NCI-H82 treated with DMSO at 0.1 percent for 48 hours (cell line): ENCODE measurements at regions not wholly inside any gene's neighbourhood (a gene's known extent, or its start where the extent isn't known, plus 50 kb on each side); places are given as distances from the start of the nearest gene placed in this dataset.
"Not testable (repeated sequence)": the region's sequence is repeated elsewhere in the genome, so short reads cannot be mapped to it uniquely, and the experiment has no call there.

Experiments
- DNase-seq: peaks from one replicate; lab custom pipeline; 2025; ENCODE audit not compliant: unreplicated experiment; lab: John Stamatoyannopoulos, UW

- DNase-seq: no peak
Measured at GRCh38 chr1:233473549-233474204, 140.2 kb upstream of the KCNK1 start.

- no peak for DNase-seq
Measured at GRCh38 chr1:233477359-233477758, 136.5 kb upstream of the KCNK1 start.

- no peak for DNase-seq
Measured at GRCh38 chr1:233478611-233479010, 135.3 kb upstream of the KCNK1 start.

GRCh38 chr1:233479110-233479890, 134.6 kb upstream of the KCNK1 start:
- DNase-seq: no peak

GRCh38 chr1:233480198-233480597, 133.7 kb upstream of the KCNK1 start:
- DNase-seq: no peak

- DNase-seq: no peak
Measured at GRCh38 chr1:233482388-233482787, 131.5 kb upstream of the KCNK1 start.

- no peak for DNase-seq
Measured at GRCh38 chr1:233485385-233485784, 128.5 kb upstream of the KCNK1 start.

GRCh38 chr1:233485809-233486398, 128.0 kb upstream of the KCNK1 start:
- DNase-seq: no peak

GRCh38 chr1:233487408-233487807, 126.5 kb upstream of the KCNK1 start:
- DNase-seq: no peak

- no peak for DNase-seq
Measured at GRCh38 chr1:233489411-233489810, 124.5 kb upstream of the KCNK1 start.

GRCh38 chr1:233490488-233490887, 123.4 kb upstream of the KCNK1 start:
- no peak for DNase-seq

- DNase-seq: no peak
Measured at GRCh38 chr1:233491953-233492620, 121.8 kb upstream of the KCNK1 start.

- no peak for DNase-seq
Measured at GRCh38 chr1:233496993-233497392, 116.9 kb upstream of the KCNK1 start.

- no peak for DNase-seq
Measured at GRCh38 chr1:233497679-233498078, 116.2 kb upstream of the KCNK1 start.

GRCh38 chr1:233500106-233500505, 113.8 kb upstream of the KCNK1 start:
- DNase-seq: no peak

- DNase-seq: no peak
Measured at GRCh38 chr1:233503366-233503954, 110.4 kb upstream of the KCNK1 start.

GRCh38 chr1:233505130-233505529, 108.8 kb upstream of the KCNK1 start:
- no peak for DNase-seq

GRCh38 chr1:233505889-233506288, 108.0 kb upstream of the KCNK1 start:
- not testable (repeated sequence) for DNase-seq

GRCh38 chr1:233509526-233509925, 104.4 kb upstream of the KCNK1 start:
- no peak for DNase-seq

GRCh38 chr1:233512538-233512937, 101.4 kb upstream of the KCNK1 start:
- no peak for DNase-seq

- no peak for DNase-seq
Measured at GRCh38 chr1:233513431-233513830, 100.5 kb upstream of the KCNK1 start.
